Breast epithelium (tissue), 3 donors: ENCODE measurements at regions not wholly inside any gene's neighbourhood (a gene's known extent, or its start where the extent isn't known, plus 50 kb on each side); places are given as distances from the start of the nearest gene placed in this dataset.

Source experiments
- CTCF ChIP-seq, 3 donors: fragments of 450-650 bp; IDR thresholded peaks; one replicate each; pipeline ENCODE4 v1.5.1; 2016 to 2017; ENCODE audit warnings: antibody characterized with exemption in 3 of 3, mild to moderate bottlenecking in 3 of 3, moderate library complexity in 3 of 3
- POLR2AphosphoS5 ChIP-seq, 3 donors: sonication (generic); formaldehyde crosslinking; IDR thresholded peaks; one replicate each; pipeline ENCODE4 v1.6.1; 2017; ENCODE audit warnings: antibody characterized with exemption in 3 of 3

GRCh38 chr5:15304066-15304731 is 195.8 kb upstream of the FBXL7 start:
- TF ChIP-seq CTCF (IDR thresholded peaks at IDR 0.05), result no peak
- no peak for TF ChIP-seq POLR2AphosphoS5 (IDR thresholded peaks at IDR 0.05)
